A549 (cell line): ENCODE measurements at regions not wholly inside any gene's neighbourhood (a gene's known extent, or its start where the extent isn't known, plus 50 kb on each side); places are given as distances from the start of the nearest gene placed in this dataset.

Experiments
- CEBPB ChIP-seq, 2 experiments: fragments of >200 bp in 1 of 2; sonication (Bioruptor Twin) in 1 of 2; formaldehyde crosslinking in 1 of 2; IDR thresholded peaks; 2 replicates each; pipeline ENCODE4 v1.6.1; 2012 to 2016
- CTCF ChIP-seq: fragments of >200 bp; sonication (Bioruptor Twin); formaldehyde crosslinking; IDR thresholded peaks from 3 replicates; pipeline ENCODE4 v1.5.1; 2016
- ELK1 ChIP-seq: fragments of 150-350 bp; IDR thresholded peaks from 2 replicates; pipeline ENCODE4 v1.6.1; 2014; ENCODE audit warnings: low read depth, mild to moderate bottlenecking, low read length
- MAFK ChIP-seq: fragments of 450-650 bp; IDR thresholded peaks from 2 replicates; pipeline ENCODE4 v1.6.1; 2014; ENCODE audit not compliant: partially characterized antibody
- MAX ChIP-seq: IDR thresholded peaks from 2 replicates; pipeline ENCODE4 v1.6.1; 2012
- POLR2A ChIP-seq: IDR thresholded peaks from 2 replicates; pipeline ENCODE4 v1.6.1; 2012; ENCODE audit warnings: mild to moderate bottlenecking, low read length
- POLR2AphosphoS2 ChIP-seq: conservative IDR thresholded peaks from 2 replicates; pipeline ENCODE4 v1.6.1; 2012; ENCODE audit warnings: low read length, improper control_type of control experiment, inconsistent platforms
- RAD21 ChIP-seq, 2 experiments: fragments of >200 bp in 1 of 2; sonication (Bioruptor Twin) in 1 of 2; formaldehyde crosslinking in 1 of 2; IDR thresholded peaks in 1 of 2; conservative IDR thresholded peaks in 1 of 2; 2 replicates in 1 of 2; 3 replicates in 1 of 2; pipeline ENCODE4 v1.6.1; 2012 to 2018; ENCODE audit warnings: inconsistent platforms in 1 of 2

GRCh38 chr4:15348236-15348635, 79.6 kb upstream of the C1QTNF7 start:
- no peak for TF ChIP-seq POLR2AphosphoS2
- no peak for TF ChIP-seq CTCF
- TF ChIP-seq MAX: no peak
- no peak for TF ChIP-seq POLR2A
- TF ChIP-seq CEBPB (IDR thresholded peaks at IDR 0.05): no peak
- no peak for TF ChIP-seq ELK1
- no peak for TF ChIP-seq RAD21 (conservative IDR thresholded peaks at IDR 0.05 in 1 of 2, IDR thresholded peaks at IDR 0.05 in 1 of 2)
- TF ChIP-seq MAFK: no peak
